Colonic mucosa (tissue), 4 donors: ENCODE measurements at regions not wholly inside any gene's neighbourhood (a gene's known extent, or its start where the extent isn't known, plus 50 kb on each side); places are given as distances from the start of the nearest gene placed in this dataset.

Source experiments
- DNase-seq: peaks from one replicate; pipeline ENCODE4 v3.0.0-alpha.2; 2020
- H3K27ac ChIP-seq: fragments of 200-600 bp; one replicate; pipeline ENCODE4 v1.8.0; 2021
- H3K27me3 ChIP-seq: fragments of 200-600 bp; one replicate; pipeline ENCODE4 v1.8.0; 2021
- H3K36me3 ChIP-seq: fragments of 200-600 bp; one replicate; pipeline ENCODE4 v1.8.0; 2021
- H3K4me1 ChIP-seq: fragments of 200-600 bp; one replicate; pipeline ENCODE4 v1.8.0; 2021; ENCODE audit warnings: mild to moderate bottlenecking
- H3K4me3 ChIP-seq: fragments of 200-600 bp; one replicate; pipeline ENCODE4 v1.8.0; 2021
- H3K9ac ChIP-seq, 2 donors: one replicate each; pipeline ENCODE4 v1.7.0; 2013; ENCODE audit warnings: control low read depth in 2 of 2, low read depth in 2 of 2, low read length in 2 of 2
- H3K9me3 ChIP-seq: fragments of 200-600 bp; one replicate; pipeline ENCODE4 v1.8.0; 2021
- CTCF ChIP-seq: fragments of 200-600 bp; IDR thresholded peaks from one replicate; pipeline ENCODE4 v1.8.0; 2022; ENCODE audit warnings: antibody characterized with exemption, mild to moderate bottlenecking
- intact Hi-C: fragments of 100-400 bp; cut with DNase I; formaldehyde crosslinking; loops from one replicate; pipeline ENCODE4 v1.14.1; 2022
- donor health status: healthy.
- donor health status: DM: no; HTN: no; CAD: no.
- donor health status: DM: no; HTN: no; CAD: no.

- Histone ChIP-seq H3K36me3 (no peaks in the 10 kb centered on the region), H3K27ac (no peak overlapping the region), H3K4me1 (no peaks in the 10 kb centered on the region), H3K9me3 (no peaks in the 10 kb centered on the region), H3K4me3 (no peak overlapping the region), H3K27me3 (no peaks in the 10 kb centered on the region), H3K9ac (no peak overlapping the region)
- DNase-seq, result no peak
- intact Hi-C loops, result no loop called here
- no peak for TF ChIP-seq CTCF
Measured at GRCh38 chr2:129439406-129440302, 539.8 kb upstream of the RAB6C start.

- H3K4me3 ChIP-seq, result no peak overlapping the region
- H3K9me3 ChIP-seq, result no peaks in the 10 kb centered on the region
- DNase-seq, result no peak
- H3K36me3 ChIP-seq, result no peaks in the 10 kb centered on the region
- no peak overlapping the region for H3K27ac ChIP-seq
- no peak for TF ChIP-seq CTCF
- H3K9ac ChIP-seq, result no peak overlapping the region
- intact Hi-C loops, result no loop called here
- H3K27me3 ChIP-seq, result no peaks in the 10 kb centered on the region
- no peaks in the 10 kb centered on the region for H3K4me1 ChIP-seq
Measured at GRCh38 chr2:129441610-129442009, 537.9 kb upstream of the RAB6C start.

- TF ChIP-seq CTCF, result no peak
- intact Hi-C loops, result no loop called here
- no peak overlapping the region for H3K4me3 ChIP-seq
- no peaks in the 10 kb centered on the region for H3K4me1 ChIP-seq
- no peak for DNase-seq
- H3K36me3 ChIP-seq, result no peaks in the 10 kb centered on the region
- H3K9me3 ChIP-seq, result no peaks in the 10 kb centered on the region
- H3K27ac ChIP-seq, result no peak overlapping the region
- no peak overlapping the region for H3K9ac ChIP-seq
- H3K27me3 ChIP-seq, result no peaks in the 10 kb centered on the region
Measured at GRCh38 chr2:129443235-129443864, 536.1 kb upstream of the RAB6C start.

GRCh38 chr2:129443865-129444739, 535.4 kb upstream of the RAB6C start:
- H3K4me1 ChIP-seq, result no peaks in the 10 kb centered on the region
- no peak for DNase-seq
- H3K9me3 ChIP-seq, result no peaks in the 10 kb centered on the region
- no peak overlapping the region for H3K27ac ChIP-seq
- H3K9ac ChIP-seq, result no peak overlapping the region
- H3K36me3 ChIP-seq, result no peaks in the 10 kb centered on the region
- TF ChIP-seq CTCF, result no peak
- no peaks in the 10 kb centered on the region for H3K27me3 ChIP-seq
- intact Hi-C loops, result no loop called here
- H3K4me3 ChIP-seq, result no peak overlapping the region

GRCh38 chr2:129444751-129445150, 534.7 kb upstream of the RAB6C start:
- H3K9ac ChIP-seq, result no peak overlapping the region
- no peaks in the 10 kb centered on the region for H3K4me1 ChIP-seq
- no peaks in the 10 kb centered on the region for H3K27me3 ChIP-seq
- intact Hi-C loops, result no loop called here
- H3K36me3 ChIP-seq, result no peaks in the 10 kb centered on the region
- H3K4me3 ChIP-seq, result no peak overlapping the region
- no peak for TF ChIP-seq CTCF
- no peaks in the 10 kb centered on the region for H3K9me3 ChIP-seq
- no peak overlapping the region for H3K27ac ChIP-seq
- no peak for DNase-seq
